Activated T-cell treated with anti-CD3 and anti-CD28 coated beads for 24 hours (primary cell): ENCODE measurements at regions not wholly inside any gene's neighbourhood (a gene's known extent, or its start where the extent isn't known, plus 50 kb on each side); places are given as distances from the start of the nearest gene placed in this dataset.
"Not testable (repeated sequence)": the region's sequence is repeated elsewhere in the genome, so short reads cannot be mapped to it uniquely, and the experiment has no call there.

Experiments
- DNase-seq: peaks from one replicate; pipeline ENCODE4 v3.0.0-alpha.2; 2020; ENCODE audit warnings: low read depth

- DNase-seq, result no peak
Measured at GRCh38 chr10:8691498-8692017, 637.1 kb downstream of the GATA3 start.

GRCh38 chr10:8693635-8694034, 639.1 kb downstream of the GATA3 start:
- not testable (repeated sequence) for DNase-seq

- no peak for DNase-seq
Measured at GRCh38 chr10:8696746-8697145, 642.3 kb downstream of the GATA3 start.

GRCh38 chr10:8700689-8701088, 646.2 kb downstream of the GATA3 start:
- DNase-seq, result no peak

- DNase-seq, result no peak
Measured at GRCh38 chr10:8702181-8702580, 647.7 kb downstream of the GATA3 start.

GRCh38 chr10:8705415-8705814, 650.9 kb downstream of the GATA3 start:
- DNase-seq, result no peak

GRCh38 chr10:8712656-8713055, 658.2 kb downstream of the GATA3 start:
- DNase-seq, result no peak

- no peak for DNase-seq
Measured at GRCh38 chr10:8719971-8720370, 665.5 kb downstream of the GATA3 start.

- DNase-seq, result no peak
Measured at GRCh38 chr10:8721650-8722049, 667.2 kb downstream of the GATA3 start.

- DNase-seq, result no peak
Measured at GRCh38 chr10:8722835-8723234, 668.3 kb downstream of the GATA3 start.

GRCh38 chr10:8725343-8725742, 670.9 kb downstream of the GATA3 start:
- no peak for DNase-seq

GRCh38 chr10:8726084-8726778, 671.7 kb downstream of the GATA3 start:
- no peak for DNase-seq

GRCh38 chr10:8726779-8727084, 672.2 kb downstream of the GATA3 start:
- no peak for DNase-seq

- DNase-seq, result no peak
Measured at GRCh38 chr10:8731121-8732095, 676.9 kb downstream of the GATA3 start.

GRCh38 chr10:8738987-8739386, 684.5 kb downstream of the GATA3 start:
- no peak for DNase-seq

GRCh38 chr10:8752146-8752843, 697.8 kb downstream of the GATA3 start:
- no peak for DNase-seq

GRCh38 chr10:8758029-8758428, 703.5 kb downstream of the GATA3 start:
- no peak for DNase-seq

- no peak for DNase-seq
Measured at GRCh38 chr10:8766899-8767298, 712.4 kb downstream of the GATA3 start.

GRCh38 chr10:8767591-8767990, 713.1 kb downstream of the GATA3 start:
- no peak for DNase-seq

GRCh38 chr10:8768341-8768740, 713.9 kb downstream of the GATA3 start:
- DNase-seq, result no peak

GRCh38 chr10:8768852-8769251, 714.4 kb downstream of the GATA3 start:
- DNase-seq, result no peak

GRCh38 chr10:8776926-8777622, 722.6 kb downstream of the GATA3 start:
- no peak for DNase-seq
